DND-41 (cell line): ENCODE measurements at regions not wholly inside any gene's neighbourhood (a gene's known extent, or its start where the extent isn't known, plus 50 kb on each side); places are given as distances from the start of the nearest gene placed in this dataset.

Source experiments
- ATAC-seq: fragments of 200-7000 bp; cut with Tn5 transposase; 3 replicates; pipeline ENCODE4 v1.9.1; 2021; ENCODE audit warnings: low read depth; ENCODE audit not compliant: insufficient read depth
- DNase-seq: peaks from one replicate; pipeline ENCODE4 v3.0.0-alpha.2; 2020
- H2AFZ ChIP-seq: 2 replicates; pipeline ENCODE4 v1.6.0; 2012; ENCODE audit warnings: low read depth, low read length
- H3K27ac ChIP-seq: 2 replicates; pipeline ENCODE4 v1.5.1; 2012; ENCODE audit warnings: low read length, inconsistent platforms
- H3K27me3 ChIP-seq: fragments of 200-600 bp; sonication (generic); 2 replicates; pipeline ENCODE4 v1.6.0; 2012; ENCODE audit warnings: low read length, mild to moderate bottlenecking, inconsistent platforms; ENCODE audit not compliant: insufficient read depth, poor library complexity
- H3K36me3 ChIP-seq: 2 replicates; pipeline ENCODE4 v1.5.1; 2012; ENCODE audit warnings: low read length, inconsistent platforms; ENCODE audit not compliant: insufficient read depth
- H3K4me1 ChIP-seq: 2 replicates; pipeline ENCODE4 v1.5.1; 2012; ENCODE audit warnings: mild to moderate bottlenecking, low read length; ENCODE audit not compliant: insufficient read depth
- H3K4me2 ChIP-seq: 2 replicates; pipeline ENCODE4 v1.6.0; 2012; ENCODE audit warnings: mild to moderate bottlenecking, moderate library complexity, low read length, inconsistent platforms; ENCODE audit not compliant: insufficient read depth
- H3K4me3 ChIP-seq, 2 experiments: fragments of 200-600 bp in 1 of 2; shearing (Covaris generic) in 1 of 2; 2 replicates each; pipeline ENCODE4 v1.5.1; 2012 to 2016; ENCODE audit warnings: inconsistent platforms in 2 of 2, low read length in 2 of 2, mild to moderate bottlenecking in 2 of 2, low read depth in 1 of 2, moderate library complexity in 1 of 2
- H3K79me2 ChIP-seq: 2 replicates; pipeline ENCODE4 v1.6.0; 2012; ENCODE audit warnings: low read length, inconsistent platforms; ENCODE audit not compliant: insufficient read depth
- H3K9ac ChIP-seq: 2 replicates; pipeline ENCODE4 v1.6.0; 2012; ENCODE audit warnings: low read depth, mild to moderate bottlenecking, inconsistent platforms, low read length, moderate library complexity
- H3K9me3 ChIP-seq: 2 replicates; pipeline ENCODE4 v1.5.1; 2012; ENCODE audit warnings: low read length, moderate library complexity, mild to moderate bottlenecking, inconsistent platforms; ENCODE audit not compliant: insufficient read depth, severe bottlenecking
- H4K20me1 ChIP-seq: 2 replicates; pipeline ENCODE4 v1.6.0; 2012; ENCODE audit warnings: low read length; ENCODE audit not compliant: insufficient read depth
- EZH2 ChIP-seq: IDR thresholded peaks from 3 replicates; pipeline ENCODE4 v1.6.1; 2012; ENCODE audit warnings: borderline replicate concordance, low read depth, mild to moderate bottlenecking, moderate library complexity, low read length, inconsistent platforms; ENCODE audit not compliant: severe bottlenecking
- TF ChIP-seq, protein P1 (sequence below): IDR thresholded peaks from 2 replicates; pipeline ENCODE4 v1.5.1; 2012; ENCODE audit warnings: borderline replicate concordance, low read length, moderate library complexity, mild to moderate bottlenecking; ENCODE audit not compliant: poor library complexity, severe bottlenecking; ENCODE audit errors: extremely low read depth

DNA sequence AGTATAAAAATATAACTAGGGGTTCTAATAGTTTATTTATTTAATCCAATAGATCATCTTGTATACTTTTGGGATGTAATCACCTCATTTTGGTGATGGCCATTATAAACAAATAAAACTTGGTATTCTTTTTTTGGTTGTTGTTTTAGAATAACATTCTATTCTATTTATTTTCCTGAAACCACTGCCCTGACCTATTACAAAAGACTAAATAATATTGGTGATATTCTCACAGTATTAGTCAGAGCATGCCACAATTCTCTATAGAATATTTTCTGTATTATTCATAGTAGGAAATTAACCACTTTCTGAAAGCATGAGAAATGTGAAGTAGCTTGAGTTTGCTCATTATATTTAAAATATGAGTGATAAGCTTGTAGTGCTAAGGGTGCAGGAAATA, 54.1 kb upstream of the LRRC7 start:
- H2AFZ ChIP-seq = no peak overlapping the region
- DNase-seq (no peak), ATAC-seq (no peak)
- TF ChIP-seq EZH2 = no peak
- TF ChIP-seq, protein P1, sequence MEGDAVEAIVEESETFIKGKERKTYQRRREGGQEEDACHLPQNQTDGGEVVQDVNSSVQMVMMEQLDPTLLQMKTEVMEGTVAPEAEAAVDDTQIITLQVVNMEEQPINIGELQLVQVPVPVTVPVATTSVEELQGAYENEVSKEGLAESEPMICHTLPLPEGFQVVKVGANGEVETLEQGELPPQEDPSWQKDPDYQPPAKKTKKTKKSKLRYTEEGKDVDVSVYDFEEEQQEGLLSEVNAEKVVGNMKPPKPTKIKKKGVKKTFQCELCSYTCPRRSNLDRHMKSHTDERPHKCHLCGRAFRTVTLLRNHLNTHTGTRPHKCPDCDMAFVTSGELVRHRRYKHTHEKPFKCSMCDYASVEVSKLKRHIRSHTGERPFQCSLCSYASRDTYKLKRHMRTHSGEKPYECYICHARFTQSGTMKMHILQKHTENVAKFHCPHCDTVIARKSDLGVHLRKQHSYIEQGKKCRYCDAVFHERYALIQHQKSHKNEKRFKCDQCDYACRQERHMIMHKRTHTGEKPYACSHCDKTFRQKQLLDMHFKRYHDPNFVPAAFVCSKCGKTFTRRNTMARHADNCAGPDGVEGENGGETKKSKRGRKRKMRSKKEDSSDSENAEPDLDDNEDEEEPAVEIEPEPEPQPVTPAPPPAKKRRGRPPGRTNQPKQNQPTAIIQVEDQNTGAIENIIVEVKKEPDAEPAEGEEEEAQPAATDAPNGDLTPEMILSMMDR = no peak
- no peaks in the 10 kb centered on the region for H3K27me3 ChIP-seq
- H3K4me1 ChIP-seq = no peaks in the 10 kb centered on the region
- H3K9ac ChIP-seq = no peak overlapping the region
- no peak overlapping the region for H3K4me2 ChIP-seq
- no peaks in the 10 kb centered on the region for H3K79me2 ChIP-seq
- no peaks in the 10 kb centered on the region for H4K20me1 ChIP-seq
- H3K27ac ChIP-seq = no peak overlapping the region
- H3K36me3 ChIP-seq = no peaks in the 10 kb centered on the region
- no peaks in the 10 kb centered on the region for H3K9me3 ChIP-seq
- no peak overlapping the region for H3K4me3 ChIP-seq
